Embryonic facial prominence (tissue), 1 donor: ENCODE measurements at regions not wholly inside any gene's neighbourhood (a gene's known extent, or its start where the extent isn't known, plus 50 kb on each side); places are given as distances from the start of the nearest gene placed in this dataset.

Experiments
- DNase-seq: peaks from one replicate; pipeline ENCODE4 v3.0.0-alpha.2; 2016; ENCODE audit errors: extremely low spot score

- DNase-seq = no peak
Measured at GRCh38 chr6:146865756-146866379, 267.1 kb downstream of the ADGB start.

DNA sequence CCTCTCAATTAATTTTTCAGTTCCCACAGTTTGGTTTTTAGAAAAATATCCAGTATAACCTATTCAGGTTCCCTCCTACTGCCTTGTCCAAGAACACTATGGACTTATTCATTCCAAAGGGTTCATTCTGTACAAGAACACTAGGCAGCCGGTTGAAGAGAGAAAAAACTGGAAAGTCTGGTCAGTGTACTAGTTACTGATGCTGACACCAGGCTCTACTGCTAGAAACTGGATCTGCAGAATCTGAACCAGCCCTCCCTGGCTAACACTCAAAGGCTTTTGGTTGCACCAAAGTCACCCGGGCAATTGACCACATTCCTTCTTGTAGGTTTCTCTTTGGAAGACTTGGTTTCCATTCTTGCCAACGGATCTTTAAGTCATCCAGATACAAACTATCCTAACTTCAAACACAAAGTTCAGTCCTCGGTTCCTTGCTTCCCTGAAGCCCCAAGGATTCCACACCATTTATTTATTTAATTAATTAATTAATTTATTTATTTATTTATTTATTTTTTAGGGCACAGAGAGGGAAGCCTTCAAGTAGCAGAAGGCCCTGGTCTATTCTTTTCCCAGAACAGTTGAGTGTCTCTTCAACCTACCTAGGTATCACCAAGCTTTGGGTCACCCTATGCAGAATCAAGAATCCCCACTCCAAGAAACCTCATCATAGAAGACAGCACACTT is 268.1 kb downstream of the ADGB start:
- no peak for DNase-seq

GRCh38 chr6:146868671-146869209 is 270.0 kb downstream of the ADGB start:
- DNase-seq = no peak

DNA sequence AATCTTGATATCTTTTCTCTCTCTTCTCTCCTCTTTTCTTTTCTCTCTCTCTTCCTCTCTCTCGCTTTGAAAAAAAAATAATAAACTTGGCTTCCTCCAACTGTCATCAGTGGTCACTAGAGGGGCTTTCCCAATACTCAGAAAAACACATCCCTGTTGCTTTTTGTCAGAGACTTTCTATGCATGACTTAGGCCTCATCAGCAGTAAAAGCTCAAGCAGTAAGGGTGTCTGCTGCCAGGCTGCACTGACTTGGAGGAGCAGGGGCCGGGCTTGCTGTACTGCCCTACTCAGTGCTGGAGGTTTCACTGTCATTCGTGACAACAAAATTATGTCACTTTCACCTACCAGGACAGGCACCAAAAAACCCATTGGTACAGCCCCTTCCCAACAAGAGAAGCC is 272.0 kb downstream of the ADGB start:
- DNase-seq = no peak

DNA sequence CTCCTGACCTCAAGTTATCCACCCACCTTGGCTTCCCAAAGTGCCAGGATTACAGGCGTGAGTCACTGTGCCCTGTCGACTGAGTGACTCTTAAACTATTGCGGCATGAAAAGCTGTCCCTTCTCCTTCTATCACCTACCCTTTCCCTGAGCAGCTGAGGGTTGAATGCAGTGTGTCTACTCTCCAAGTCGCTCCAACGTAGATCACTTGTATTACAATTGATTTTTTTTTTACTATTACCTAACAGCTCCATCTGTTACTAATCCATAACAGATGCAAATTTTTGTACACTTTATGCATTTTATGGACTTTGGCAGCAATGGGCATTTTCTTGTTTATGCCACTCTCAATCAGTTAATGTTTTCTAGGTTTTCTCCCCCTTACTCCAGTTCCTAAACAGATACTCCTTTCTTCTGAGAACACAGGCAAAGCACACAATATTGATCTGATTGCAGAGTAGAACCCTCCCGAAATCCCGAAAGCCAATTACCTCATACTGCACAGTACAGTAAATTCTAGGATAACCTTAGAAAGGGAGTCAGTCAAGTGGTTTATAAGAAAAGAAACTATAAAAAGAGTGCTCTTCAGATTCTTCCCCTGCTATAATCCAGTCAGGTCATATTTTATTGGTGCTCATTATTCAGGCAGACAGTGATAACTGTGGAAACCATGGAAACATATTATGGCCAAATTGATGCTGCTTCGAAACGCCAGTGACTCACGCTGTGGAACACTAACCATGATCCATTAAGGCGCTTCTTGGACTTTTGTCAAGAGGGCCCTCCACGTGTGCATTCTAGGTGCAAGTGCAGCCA is 273.0 kb downstream of the ADGB start:
- no peak for DNase-seq

DNA sequence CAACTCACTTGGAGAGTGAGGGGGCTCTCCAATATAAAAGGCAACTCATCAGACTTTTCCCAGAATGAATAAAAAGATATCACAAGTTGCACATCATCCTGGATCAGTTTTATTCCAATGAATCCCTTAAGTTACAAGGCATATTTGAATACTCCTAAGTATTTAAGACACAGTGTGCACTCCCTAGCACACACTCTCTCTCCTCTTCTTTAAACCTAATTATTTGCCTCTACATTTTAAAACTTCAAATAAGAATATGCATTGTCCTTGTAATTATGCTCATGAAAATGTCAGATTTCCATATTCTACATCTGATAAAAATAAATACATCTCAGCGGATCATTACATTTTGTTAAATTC is 273.6 kb downstream of the ADGB start:
- no peak for DNase-seq

- DNase-seq = no peak
Measured at GRCh38 chr6:146874278-146875018, 275.7 kb downstream of the ADGB start.

GRCh38 chr6:146875927-146876270 is 277.1 kb downstream of the ADGB start:
- no peak for DNase-seq

DNA sequence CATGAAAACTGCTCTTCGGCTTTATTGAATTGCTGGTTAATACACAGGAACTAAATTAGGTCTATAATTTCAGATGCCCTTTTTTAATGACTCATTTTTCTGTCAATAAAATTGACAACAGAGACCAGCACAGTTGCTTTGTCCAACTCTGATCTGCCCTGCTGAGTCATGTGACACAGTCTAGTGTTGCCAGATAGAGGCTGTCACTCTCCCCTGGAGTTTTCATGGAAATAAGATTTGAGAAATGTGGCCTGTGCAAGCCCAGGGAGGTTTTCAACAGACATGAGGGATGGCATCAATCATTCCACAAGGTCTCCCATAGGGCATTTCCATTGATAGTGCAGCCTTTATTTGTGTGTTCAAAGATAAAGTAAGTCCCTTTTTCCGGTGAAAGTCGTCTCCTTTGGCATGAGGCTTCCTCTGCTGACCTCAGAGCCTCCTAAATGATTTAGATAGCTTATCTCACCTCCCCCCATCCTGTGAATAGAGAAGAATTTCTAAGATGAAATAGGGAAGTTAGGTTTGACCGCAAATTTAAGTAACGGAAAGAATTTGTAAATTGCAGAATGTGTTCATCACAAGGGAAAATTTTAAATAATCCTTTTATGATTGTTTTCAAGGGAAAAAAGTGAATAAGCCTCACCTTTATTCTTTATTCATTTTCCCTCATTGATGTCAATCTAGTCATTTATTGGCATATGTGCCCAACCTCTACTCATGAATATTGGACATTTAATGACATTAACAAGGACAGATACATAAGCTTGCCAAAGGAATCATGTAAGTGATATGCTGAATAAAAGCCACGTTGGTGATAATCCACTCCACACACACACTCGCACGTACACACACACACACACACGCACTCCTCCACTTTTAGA is 277.7 kb downstream of the ADGB start:
- DNase-seq = no peak

GRCh38 chr6:146878168-146878951 is 279.6 kb downstream of the ADGB start:
- no peak for DNase-seq

DNA sequence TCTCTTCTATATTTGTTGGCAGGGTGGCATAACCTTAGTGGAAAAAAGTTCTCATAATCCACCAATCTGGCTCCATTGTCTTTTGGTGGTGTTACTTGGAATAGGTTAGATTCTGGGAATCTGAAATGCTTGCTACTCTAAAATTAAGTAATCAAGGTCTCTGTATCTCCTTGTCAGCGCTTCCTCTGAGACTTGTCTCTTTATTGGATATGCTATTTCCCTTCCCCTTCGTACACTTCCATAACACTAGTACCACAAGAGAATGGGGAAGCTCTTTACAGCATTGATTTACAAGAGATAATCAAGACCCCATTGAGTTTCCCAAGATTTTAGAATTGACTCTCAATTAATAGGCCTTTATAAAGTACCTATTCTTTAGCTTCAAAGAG is 280.2 kb downstream of the ADGB start:
- DNase-seq = no peak

DNA sequence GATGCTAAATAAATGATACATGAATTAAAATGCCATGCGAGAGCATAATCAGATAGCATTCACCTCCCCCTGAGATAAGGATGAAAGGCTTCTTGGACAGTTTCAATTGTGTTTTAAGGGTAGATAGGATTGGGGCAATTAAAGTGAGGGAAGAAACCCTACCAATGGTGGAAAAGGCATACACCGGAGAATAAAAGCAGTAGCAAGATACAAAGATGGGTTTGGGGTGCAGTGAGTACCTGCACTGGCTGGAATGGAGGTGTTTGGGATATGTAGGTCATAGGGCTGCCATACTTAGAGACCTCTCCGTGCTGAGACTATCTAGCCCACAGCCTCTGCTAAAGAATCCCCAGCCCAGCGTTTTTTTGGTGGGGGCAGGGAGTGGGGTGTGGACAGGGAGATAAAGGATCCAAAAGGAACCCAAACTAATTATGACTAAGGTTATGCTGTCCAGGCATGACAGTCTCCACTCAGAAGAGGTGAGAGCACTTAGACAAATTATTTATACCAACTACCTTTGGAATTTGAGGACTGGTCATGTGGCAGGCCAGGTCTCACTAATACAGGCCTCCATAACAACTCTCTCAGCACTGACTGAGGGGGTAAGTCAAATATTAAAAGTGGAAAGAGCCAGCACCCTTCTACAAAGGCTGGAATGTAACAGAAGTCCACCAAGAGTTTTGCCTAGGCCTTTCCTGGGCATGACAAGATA is 280.8 kb downstream of the ADGB start:
- DNase-seq = no peak

DNA sequence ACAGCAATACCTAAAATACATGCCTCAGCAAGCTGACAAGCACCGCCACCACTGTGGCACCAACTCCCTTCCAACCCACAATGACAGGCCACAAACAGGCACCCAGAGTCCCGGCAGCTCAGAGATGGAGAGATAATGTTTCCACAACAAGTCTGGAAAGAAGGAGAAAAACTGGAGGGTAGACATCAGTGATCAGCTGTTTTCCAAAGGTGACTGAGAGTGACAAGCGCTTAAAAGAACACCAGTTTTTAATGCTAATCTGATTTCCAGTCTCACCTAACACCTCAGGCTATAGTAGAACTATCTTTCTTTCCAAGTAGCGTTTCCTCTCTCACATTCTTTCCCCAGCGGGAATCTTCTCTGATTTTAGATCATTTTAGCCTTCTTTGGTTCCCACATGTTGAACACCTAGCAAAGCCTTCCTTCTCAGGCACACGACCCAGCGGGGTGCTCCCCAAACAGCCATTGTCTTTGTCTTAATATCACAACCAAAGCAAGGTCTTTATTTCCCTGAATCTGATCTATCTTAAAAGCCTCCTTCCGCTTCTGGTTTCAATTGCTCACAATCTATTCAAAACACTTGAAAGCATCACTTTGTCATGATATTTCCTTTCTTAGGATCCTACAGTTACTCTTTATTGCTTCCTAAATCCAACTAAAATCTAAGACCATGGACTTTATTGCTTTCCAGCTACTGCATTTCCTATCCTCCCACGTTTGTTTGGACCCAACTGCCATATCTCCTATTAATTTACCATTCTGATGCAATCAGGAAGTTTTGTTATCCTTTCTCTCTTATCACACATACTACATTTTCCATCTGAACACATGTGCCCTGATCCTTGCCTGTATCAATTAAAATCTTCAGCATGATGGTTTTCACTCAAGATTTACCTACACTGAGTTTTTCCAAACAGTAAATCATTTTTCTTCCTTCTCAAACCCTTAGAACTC is 282.7 kb downstream of the ADGB start:
- no peak for DNase-seq

GRCh38 chr6:146883640-146884531 is 285.1 kb downstream of the ADGB start:
- no peak for DNase-seq

DNA sequence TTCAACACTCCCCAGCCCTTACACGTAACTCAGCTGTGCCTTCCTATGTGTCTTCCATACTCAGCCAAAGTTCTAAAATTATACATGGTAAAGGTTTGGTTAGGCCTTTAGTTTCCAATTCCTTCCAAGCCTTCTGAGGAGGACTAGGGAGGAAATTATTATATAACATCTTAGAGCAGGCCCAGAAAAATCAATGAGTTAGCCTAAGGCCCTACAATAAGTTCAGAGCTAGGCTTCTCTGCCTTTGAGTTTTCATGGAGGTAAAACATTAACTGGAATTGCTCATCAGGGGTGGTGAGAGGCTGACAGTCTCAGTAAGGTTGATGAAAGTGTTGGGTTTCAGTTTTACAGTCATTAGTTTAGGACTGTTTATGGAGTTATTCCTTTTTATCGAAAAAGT is 286.0 kb downstream of the ADGB start:
- DNase-seq = no peak

- DNase-seq = no peak
Measured at GRCh38 chr6:146885708-146886457, 287.1 kb downstream of the ADGB start.
